SKM-1 (cell line): ENCODE measurements at regions not wholly inside any gene's neighbourhood (a gene's known extent, or its start where the extent isn't known, plus 50 kb on each side); places are given as distances from the start of the nearest gene placed in this dataset.

ENCODE experiments used
- DNase-seq: peaks from one replicate; lab custom pipeline; 2025; ENCODE audit not compliant: unreplicated experiment; lab: John Stamatoyannopoulos, UW

GRCh38 chr2:216911886-216912285 lies 52.0 kb upstream of the TNP1 start:
- no peak for DNase-seq

- DNase-seq: no peak
These were observed 51.1 kb upstream of the TNP1 start for GRCh38 chr2:216911008-216911407.

GRCh38 chr2:216909541-216910210 lies 49.8 kb upstream of the TNP1 start:
- no peak for DNase-seq
